Glomerular visceral epithelial cell (primary cell): ENCODE measurements at regions not wholly inside any gene's neighbourhood (a gene's known extent, or its start where the extent isn't known, plus 50 kb on each side); places are given as distances from the start of the nearest gene placed in this dataset.

Experiments
- DNase-seq: peaks from one replicate; pipeline ENCODE4 v3.0.0-alpha.2; 2016; ENCODE audit errors: extremely low spot score

DNA sequence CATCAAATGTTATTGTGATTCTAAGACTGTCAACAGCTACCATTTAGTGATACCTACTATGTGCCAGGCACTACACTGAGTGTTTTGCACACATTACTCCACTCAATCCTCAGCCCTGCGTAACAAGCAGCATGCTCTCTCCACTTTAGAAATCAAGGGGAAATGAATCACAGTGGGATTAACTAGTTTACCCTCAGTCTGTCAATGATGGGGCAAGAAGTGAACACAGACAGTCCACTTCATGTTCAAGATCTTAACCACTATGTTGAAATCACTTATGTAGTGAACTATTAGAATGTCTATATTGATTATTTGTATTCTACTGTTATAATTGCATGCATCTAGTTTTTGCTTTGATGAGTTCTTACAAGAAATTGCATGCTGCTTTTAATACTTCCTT is 165.3 kb downstream of the LTN1 start:
- no peak for DNase-seq

- no peak for DNase-seq
Measured at GRCh38 chr21:28826569-28826968, 166.1 kb downstream of the LTN1 start.

GRCh38 chr21:28826021-28826420 is 166.7 kb downstream of the LTN1 start:
- no peak for DNase-seq

- DNase-seq, result no peak
Measured at GRCh38 chr21:28823429-28823828, 169.2 kb downstream of the LTN1 start.

GRCh38 chr21:28822486-28823335 is 170.0 kb downstream of the LTN1 start:
- no peak for DNase-seq

DNA sequence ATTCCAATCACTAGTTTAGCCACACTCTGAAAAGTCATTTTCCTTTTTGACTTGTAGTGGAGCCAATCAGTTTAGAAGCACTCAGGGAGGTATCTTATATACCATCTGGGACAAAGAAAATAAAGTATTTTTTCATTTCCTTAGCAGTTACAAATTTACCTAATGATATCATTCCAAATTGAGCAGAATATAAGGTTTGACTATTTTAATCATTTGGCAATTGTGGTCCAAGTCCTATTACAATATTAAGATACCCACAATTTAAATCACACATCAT is 170.6 kb downstream of the LTN1 start:
- DNase-seq, result no peak

GRCh38 chr21:28821276-28822122 is 171.2 kb downstream of the LTN1 start:
- no peak for DNase-seq

DNA sequence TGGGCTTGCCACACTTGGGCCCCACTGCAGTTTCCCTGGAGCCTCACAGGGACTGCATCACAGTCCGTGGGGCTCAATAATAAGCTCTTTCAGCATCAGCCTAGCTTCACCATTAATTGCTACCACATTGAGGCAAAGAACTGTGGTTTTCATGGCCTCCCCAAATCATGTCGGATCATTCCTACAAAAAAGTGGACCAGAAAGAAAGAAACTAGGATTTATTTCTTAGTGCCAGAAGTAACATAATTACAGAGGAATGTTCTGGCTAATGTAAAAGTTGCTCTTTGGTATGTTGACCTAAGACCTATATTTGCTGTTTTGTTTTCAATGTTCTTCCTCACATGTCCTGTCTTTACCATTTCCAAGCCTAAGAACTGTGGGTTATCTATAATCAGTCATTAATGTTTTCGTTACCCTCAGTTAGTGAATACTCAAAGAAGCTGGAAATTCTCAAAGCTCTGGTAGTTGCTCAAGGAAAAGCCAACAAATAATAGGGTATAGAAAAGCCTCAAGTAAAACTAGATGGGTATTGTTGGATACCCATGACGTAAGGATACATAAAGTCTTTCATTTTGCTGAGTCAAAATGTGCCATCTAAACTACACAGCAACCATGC is 173.9 kb downstream of the LTN1 start:
- no peak for DNase-seq

- DNase-seq, result no peak
Measured at GRCh38 chr21:28817871-28818270, 174.8 kb downstream of the LTN1 start.

- no peak for DNase-seq
Measured at GRCh38 chr21:28811860-28812259, 180.8 kb downstream of the LTN1 start.

GRCh38 chr21:28810826-28811524 is 181.7 kb downstream of the LTN1 start:
- no peak for DNase-seq

- DNase-seq, result no peak
Measured at GRCh38 chr21:28805885-28806284, 186.8 kb downstream of the LTN1 start.

GRCh38 chr21:28804089-28804670 is 188.5 kb downstream of the LTN1 start:
- no peak for DNase-seq

GRCh38 chr21:28801906-28802305 is 190.8 kb downstream of the LTN1 start:
- no peak for DNase-seq

DNA sequence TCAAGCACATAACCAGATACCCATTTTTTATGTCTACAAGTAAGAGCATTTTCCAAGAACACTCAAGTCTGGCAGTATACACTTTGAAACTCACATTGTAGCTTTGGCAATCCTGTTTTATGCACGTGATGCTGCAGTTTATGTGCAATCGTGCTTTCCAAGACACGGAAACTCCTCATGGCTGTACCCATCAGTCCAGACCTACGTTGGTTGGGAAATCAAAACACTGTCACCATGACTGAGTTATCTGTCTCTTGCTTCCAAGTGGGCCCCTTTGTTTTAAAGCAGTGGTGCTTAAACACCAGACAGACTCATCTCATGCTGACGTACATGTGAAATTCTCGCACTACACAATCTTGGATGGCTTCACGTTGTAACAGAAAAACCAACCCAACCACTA is 192.8 kb downstream of the LTN1 start:
- DNase-seq, result no peak

DNA sequence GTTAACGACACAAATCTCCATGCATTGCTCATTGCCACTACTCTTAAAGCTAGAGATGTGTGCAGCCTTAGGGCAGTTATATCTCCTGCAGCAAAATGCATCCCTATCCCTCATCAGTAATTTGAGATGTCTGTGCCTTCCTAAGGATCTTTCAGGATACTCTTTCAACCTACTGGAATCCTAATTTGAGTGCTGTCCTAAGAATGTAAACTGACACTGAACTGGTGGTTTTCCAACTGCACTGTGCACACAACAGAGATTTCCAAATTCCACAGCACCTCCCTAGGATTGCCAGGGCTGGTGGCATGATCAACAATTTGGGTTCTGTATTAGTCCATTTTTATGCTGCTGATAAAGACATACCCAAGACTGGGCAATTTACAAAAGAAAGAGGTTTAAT is 193.9 kb downstream of the LTN1 start:
- no peak for DNase-seq

GRCh38 chr21:28795251-28795650 is 197.4 kb downstream of the LTN1 start:
- no peak for DNase-seq

DNA sequence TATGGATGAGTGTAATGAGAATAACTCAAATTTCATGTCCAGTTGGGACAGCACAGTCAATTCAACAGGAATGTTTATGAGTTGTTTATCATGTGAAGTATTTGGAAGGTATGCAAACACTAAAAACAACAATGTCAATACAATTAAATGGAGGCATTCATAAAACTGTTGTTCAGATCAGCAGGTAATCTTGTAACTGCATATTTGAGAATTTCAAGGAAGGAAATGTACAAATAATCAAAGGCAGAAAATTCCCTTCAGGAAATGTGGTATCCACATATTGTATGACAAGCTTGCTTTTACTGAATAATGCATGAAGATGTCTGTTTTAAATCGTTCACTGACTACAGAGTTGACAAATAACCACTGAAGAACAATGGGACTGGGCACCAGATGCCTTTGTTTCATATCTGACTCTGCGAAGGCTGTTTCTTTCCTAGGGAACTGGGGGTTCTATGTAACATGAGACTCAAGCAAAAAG is 198.3 kb downstream of the LTN1 start:
- no peak for DNase-seq

GRCh38 chr21:28793043-28793442 is 199.6 kb downstream of the LTN1 start:
- DNase-seq, result peak; percentile 24

DNA sequence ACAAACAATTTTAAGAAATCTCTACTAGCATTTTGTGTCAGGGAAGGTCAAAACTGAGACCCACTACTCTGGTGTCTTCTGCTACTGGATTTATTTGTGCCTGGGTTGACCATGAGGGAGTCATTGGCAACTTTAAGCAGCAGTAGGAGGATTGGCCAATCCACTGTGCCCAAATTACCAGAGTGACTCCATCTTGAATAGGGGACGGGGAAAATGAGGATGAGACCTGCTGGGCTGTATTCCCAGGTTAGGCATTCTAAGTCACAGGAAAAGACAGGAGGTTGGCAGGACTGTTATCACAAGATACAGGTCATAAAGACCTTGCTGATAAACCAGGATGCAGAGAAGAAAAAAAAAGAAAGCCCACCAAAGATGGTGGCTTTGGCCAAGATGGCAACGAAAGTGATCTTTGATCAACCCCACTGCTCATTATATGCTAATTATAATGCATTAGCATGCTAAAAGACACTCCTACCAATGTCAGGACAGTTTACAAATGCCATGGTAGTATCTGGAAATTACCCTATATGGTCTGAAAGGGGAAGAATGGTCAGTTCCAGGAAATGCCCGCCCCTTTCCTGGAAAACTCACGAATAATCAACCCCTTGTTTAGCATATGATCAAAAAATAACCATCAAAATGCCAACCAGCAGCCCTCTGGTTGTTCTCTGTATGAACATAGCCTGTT is 200.9 kb downstream of the LTN1 start:
- no peak for DNase-seq

- DNase-seq, result no peak
Measured at GRCh38 chr21:28790335-28790734, 202.3 kb downstream of the LTN1 start.
